K562 (cell line): ENCODE measurements at regions not wholly inside any gene's neighbourhood (a gene's known extent, or its start where the extent isn't known, plus 50 kb on each side); places are given as distances from the start of the nearest gene placed in this dataset.

Experiments
- ATAC-seq: fragments of 200-7000 bp; cut with Tn5 transposase; 3 replicates; pipeline ENCODE4 v1.9.1; 2020; ENCODE audit warnings: moderate library complexity
- BruUV-seq: library from RNA; stranded (reverse); fragments of 400-500 nt; replicated peaks from 2 replicates; lab custom pipeline; 2021; lab: Mats Ljungman, UMichigan
- CTCF ChIA-PET: fragments of 300-600 bp; formaldehyde crosslinking; extraction: SDS; loops from one replicate; lab custom pipeline; 2021; ENCODE audit warnings: low intra/inter-chr PET ratio; lab: Yijun Ruan, JAX
- POLR2A ChIA-PET: fragments of 300-600, 350-650 bp; sonication (Branson Sonifier 250); formaldehyde crosslinking; extraction: SDS; loops from one replicate; lab custom pipeline; 2021; ENCODE audit warnings: antibody characterized with exemption, inconsistent platforms; lab: Yijun Ruan, JAX
- DNase-seq, 4 experiments: peaks; one replicate each; pipeline versions ENCODE4 v3.0.0 to v3.0.0-alpha.2; 2011 to 2018; ENCODE audit warnings: low spot score in 3 of 4, mixed read lengths in 3 of 4; ENCODE audit errors: extremely low read depth in 1 of 4
- FAIRE-seq: peaks from 2 replicates; lab custom pipeline; 2011; peaks lifted over from hg19 to GRCh38; lab: Jason Lieb, UNC
- H2AFZ ChIP-seq: 2 replicates; pipeline ENCODE4 v1.6.0; 2011; ENCODE audit warnings: low read depth, low read length, control low read depth, inconsistent platforms
- H3K27ac ChIP-seq: fragments of 200-600 bp; 3 replicates; pipeline ENCODE4 v1.8.0; 2011; ENCODE audit warnings: low read depth, mild to moderate bottlenecking, control low read depth, inconsistent platforms, low read length, moderate library complexity, mixed read lengths; ENCODE audit errors: extremely low read depth
- H3K27me3 ChIP-seq, 2 experiments: fragments of 300-600 bp in 1 of 2; 2 replicates in 1 of 2; 3 replicates in 1 of 2; pipeline versions ENCODE4 v1.6.0 to v1.8.0; 2011; ENCODE audit warnings: inconsistent platforms in 2 of 2, low read length in 2 of 2, mild to moderate bottlenecking in 1 of 2, mixed read lengths in 1 of 2, moderate library complexity in 1 of 2; ENCODE audit not compliant: control insufficient read depth in 2 of 2, insufficient read depth in 2 of 2
- H3K36me3 ChIP-seq: fragments of 300-600 bp; 3 replicates; pipeline ENCODE4 v1.8.0; 2011; ENCODE audit warnings: mild to moderate bottlenecking, low read length, inconsistent platforms; ENCODE audit not compliant: control insufficient read depth, insufficient read depth
- H3K4me1 ChIP-seq, 2 experiments: fragments of 200-600 bp in 1 of 2; replicated peaks in 1 of 2; 2 replicates in 1 of 2; 3 replicates in 1 of 2; pipeline versions ENCODE4 v1.5.1 to v1.8.0; 2011; ENCODE audit warnings: inconsistent platforms in 2 of 2, low read length in 2 of 2, mild to moderate bottlenecking in 1 of 2, mixed read lengths in 1 of 2, moderate library complexity in 1 of 2; ENCODE audit not compliant: control insufficient read depth in 2 of 2, insufficient read depth in 2 of 2
- H3K4me2 ChIP-seq: 2 replicates; pipeline ENCODE4 v1.6.1; 2011; ENCODE audit warnings: low read length, control low read depth, inconsistent platforms, mixed read lengths; ENCODE audit not compliant: insufficient read depth
- H3K4me3 ChIP-seq: fragments of 200-600 bp; sonication (generic), shearing (Covaris generic); 2 replicates; pipeline ENCODE4 v1.5.1; 2016; ENCODE audit warnings: control low read depth, inconsistent platforms
- H3K79me2 ChIP-seq: fragments of 200-600 bp; 3 replicates; pipeline ENCODE4 v1.8.0; 2011; ENCODE audit warnings: low read length, inconsistent platforms; ENCODE audit not compliant: control insufficient read depth, insufficient read depth
- H3K9ac ChIP-seq, 2 experiments: 2 replicates each; pipeline versions ENCODE4 v1.6.0 to v1.6.1; 2011; ENCODE audit warnings: low read depth in 2 of 2, low read length in 2 of 2, control low read depth in 1 of 2, inconsistent platforms in 1 of 2, mild to moderate bottlenecking in 1 of 2, mixed read lengths in 1 of 2; ENCODE audit not compliant: insufficient read depth in 1 of 2
- H3K9me1 ChIP-seq: one replicate; pipeline ENCODE4 v1.6.0; 2011; ENCODE audit warnings: inconsistent platforms, mild to moderate bottlenecking, low read length, moderate library complexity; ENCODE audit not compliant: control insufficient read depth, insufficient read depth
- H3K9me3 ChIP-seq: replicated peaks from 2 replicates; pipeline ENCODE4 v1.5.1; 2011; ENCODE audit warnings: low read depth, low read length, inconsistent platforms; ENCODE audit not compliant: control insufficient read depth, insufficient read depth
- H4K20me1 ChIP-seq: replicated peaks from 2 replicates; pipeline ENCODE4 v1.6.1; 2011; ENCODE audit warnings: low read length, inconsistent platforms, mixed read lengths; ENCODE audit not compliant: control insufficient read depth, insufficient read depth
- ETS2 ChIP-seq: IDR thresholded peaks from 2 replicates; pipeline ENCODE4 v1.6.1; 2016; ENCODE audit warnings: borderline replicate concordance, missing genetic modification characterization, mild to moderate bottlenecking, moderate library complexity, missing compliant biosample characterization; ENCODE audit not compliant: poor library complexity, severe bottlenecking
- HEY1 ChIP-seq: fragments of 250-450 bp; sonication (Bioruptor Pico); IDR thresholded peaks from 2 replicates; pipeline ENCODE4 v1.5.0; 2020; ENCODE audit warnings: mild to moderate bottlenecking, moderate library complexity, borderline replicate concordance
- KLF16 ChIP-seq: IDR thresholded peaks from 2 replicates; pipeline ENCODE4 v1.6.1; 2016; ENCODE audit warnings: antibody characterized with exemption
- ZBTB11 ChIP-seq, 3 experiments: fragments of 200-800 bp in 1 of 3; fragments of 250-450 bp in 1 of 3; fragments of 450-650 bp in 1 of 3; sonication (Bioruptor Pico) in 1 of 3; sonication (Bioruptor generic) in 1 of 3; formaldehyde crosslinking in 1 of 3; IDR thresholded peaks; 2 replicates each; pipeline versions ENCODE4 v1.6.1 to v1.8.0; 2016 to 2022; ENCODE audit warnings: mild to moderate bottlenecking in 2 of 3, missing genetic modification characterization in 2 of 3, missing compliant biosample characterization in 1 of 3, moderate library complexity in 1 of 3
- WGBS: fragments of 100-300 bp; shearing (Covaris generic); methylation state at CpG from one replicate; pipeline ENCODE4 v1.1.6; 2016; ENCODE audit warnings: low coverage, mixed read lengths; ENCODE audit not compliant: insufficient coverage; ENCODE audit errors: missing lambda C conversion rate; 5-methylcytosine and 5-hydroxymethylcytosine counted together
- in situ Hi-C: fragments of 300-500 bp; cut with MboI; formaldehyde crosslinking; loops from 4 replicates; pipeline ENCODE4 v1.15.0; 2018; ENCODE audit warnings: inconsistent platforms, mixed read lengths
- intact Hi-C: fragments of 100-400 bp; cut with micrococcal nuclease; formaldehyde crosslinking; loops from 2 replicates; pipeline ENCODE4 v1.14.2; 2022
- TF ChIP-seq, protein P1 (sequence below): fragments of 450-650 bp; formaldehyde crosslinking; IDR thresholded peaks from 2 replicates; pipeline ENCODE4 v1.4.0; 2020; ENCODE audit warnings: mild to moderate bottlenecking

DNA sequence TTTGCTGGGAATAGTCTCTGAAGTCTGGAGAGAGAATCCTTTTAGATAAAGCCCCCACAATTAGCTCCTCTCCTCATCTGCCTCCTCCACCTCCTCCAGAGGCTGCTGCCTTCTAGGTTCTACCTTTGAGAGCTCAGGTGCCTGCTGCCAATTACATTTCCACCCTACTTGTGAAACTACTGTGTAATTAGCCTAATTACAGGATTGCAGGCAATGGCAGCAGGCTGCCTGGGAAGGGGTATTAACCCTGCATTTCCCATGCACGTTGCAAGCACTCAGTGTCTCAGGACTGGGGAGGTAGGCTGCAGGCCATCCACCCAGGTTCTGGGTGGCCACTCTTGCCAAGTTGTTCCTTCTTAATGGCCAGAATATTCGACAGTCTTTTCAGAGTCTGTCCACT, 215.6 kb upstream of the ZNF217 start:
- CTCF ChIA-PET = no interaction called here
- no peaks in the 10 kb centered on the region for H3K79me2 ChIP-seq
- no TSS peak for BruUV-seq
- TF ChIP-seq ETS2 (tag) (no peak), HEY1 (CRISPR knock-in tag) (no peak), ZBTB11 (CRISPR knock-in tag; IDR thresholded peaks at IDR 0.05) (peak in 1 of 3 experiments; percentile 96; a peak in 2 of 6 replicates), KLF16 (no peak)
- TF ChIP-seq, protein P1, sequence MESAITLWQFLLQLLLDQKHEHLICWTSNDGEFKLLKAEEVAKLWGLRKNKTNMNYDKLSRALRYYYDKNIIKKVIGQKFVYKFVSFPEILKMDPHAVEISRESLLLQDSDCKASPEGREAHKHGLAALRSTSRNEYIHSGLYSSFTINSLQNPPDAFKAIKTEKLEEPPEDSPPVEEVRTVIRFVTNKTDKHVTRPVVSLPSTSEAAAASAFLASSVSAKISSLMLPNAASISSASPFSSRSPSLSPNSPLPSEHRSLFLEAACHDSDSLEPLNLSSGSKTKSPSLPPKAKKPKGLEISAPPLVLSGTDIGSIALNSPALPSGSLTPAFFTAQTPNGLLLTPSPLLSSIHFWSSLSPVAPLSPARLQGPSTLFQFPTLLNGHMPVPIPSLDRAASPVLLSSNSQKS (CRISPR knock-in tag) = no peak
- intact Hi-C loops (no loop called here), in situ Hi-C loops (no loop called here)
- H3K4me1 ChIP-seq = no peaks in the 10 kb centered on the region
- ATAC-seq (no peak; the same call in 2 of the 3 replicates), FAIRE-seq (no peak), DNase-seq (no peak)
- H3K4me2 ChIP-seq = no peak overlapping the region
- H2AFZ ChIP-seq = peak overlapping the region; percentile 42; the same call in 1 of the 2 replicates
- H3K27ac ChIP-seq = no peak overlapping the region
- no peaks in the 10 kb centered on the region for H3K36me3 ChIP-seq
- H3K9ac ChIP-seq = 0 out of 4 replicates have a peak overlapping the region, but pooled peaks of 1 of the 2 experiments have one; percentile 49
- POLR2A ChIA-PET = no interaction called here
- no peaks in the 10 kb centered on the region for H3K9me3 ChIP-seq
- H4K20me1 ChIP-seq = no peaks in the 10 kb centered on the region
- H3K27me3 ChIP-seq = no peaks in the 10 kb centered on the region
- no peaks in the 10 kb centered on the region for H3K9me1 ChIP-seq
- WGBS = 11% methylated on average over 2 of the region's 2 CpGs
- H3K4me3 ChIP-seq = no peak overlapping the region
